ENCODE measurements at regions not wholly inside any gene's neighbourhood (a gene's known extent, or its start where the extent isn't known, plus 50 kb on each side); places are given as distances from the start of the nearest gene placed in this dataset.

DNA sequence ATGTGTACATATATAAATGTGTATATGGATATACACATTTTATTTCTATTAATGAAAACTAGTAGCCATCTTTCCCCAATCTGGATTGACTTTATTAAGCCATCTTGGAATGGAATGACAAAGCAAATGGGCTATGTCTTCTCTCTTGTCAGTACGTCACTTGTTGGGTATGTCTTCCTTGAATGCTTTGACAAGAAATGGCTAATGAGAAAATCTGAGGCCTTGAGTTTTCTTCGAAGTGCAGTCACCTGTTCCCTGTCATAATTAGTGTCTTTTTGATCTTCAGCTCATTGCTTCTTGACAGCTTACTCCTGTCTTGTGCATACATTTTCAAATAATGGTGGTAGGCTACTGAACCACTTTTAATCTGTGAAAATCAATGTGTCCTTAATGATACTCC is 243.2 kb upstream of the RGMB start:
- H3K23me2 ChIP-seq (ENCODE audit: low read depth, low read length), result no peaks in the 10 kb centered on the region
- no peak overlapping the region for H2BK15ac ChIP-seq (ENCODE audit: low read length)
- no peak overlapping the region for H3K18ac ChIP-seq (ENCODE audit: extremely low read depth, low read length)
- no peaks in the 10 kb centered on the region for H3K27me3 ChIP-seq (replicated peaks in 1 of 4; ENCODE audit: control insufficient read depth in 3 of 4, extremely low read depth in 1 of 4, insufficient read depth in 3 of 4, low read length in 3 of 4)
- H3K27ac ChIP-seq (ENCODE audit: low read depth, low read length), result no peak overlapping the region
- ChIA-PET CTCF (ENCODE audit: partially characterized antibody) (interaction anchor here (0.6 to 2.7 kb wide), 2 partner anchors 21 to 240 kb away, joined by 3 to 8 read pairs; no protein-coding TSS in a partner anchor), POLR2A (ENCODE audit: partially characterized antibody) (no interaction called here)
- H3K9me3 ChIP-seq (ENCODE audit: insufficient read depth in 2 of 2, low read depth in 1 of 2, low read length in 1 of 2), result no peaks in the 10 kb centered on the region
- no peaks in the 10 kb centered on the region for H4K20me1 ChIP-seq (replicated peaks in 1 of 2; ENCODE audit: control insufficient read depth in 1 of 2, insufficient read depth in 2 of 2, low read length in 2 of 2)
- H4K5ac ChIP-seq (ENCODE audit: insufficient read length, low read depth, low read length), result no peak overlapping the region
- no peaks in the 10 kb centered on the region for H3K79me2 ChIP-seq (ENCODE audit: control insufficient read depth in 1 of 2, insufficient read depth in 2 of 2, low read length in 2 of 2)
- H3K4me3 ChIP-seq (ENCODE audit: extremely low read depth in 1 of 4, insufficient read depth in 2 of 4, low read depth in 3 of 4, low read length in 4 of 4), result no peak overlapping the region
- no peak overlapping the region for H3K9ac ChIP-seq (replicated peaks in 1 of 4; ENCODE audit: extremely low read depth in 1 of 4, low read depth in 3 of 4, low read length in 3 of 4)
- no peak overlapping the region for H3K14ac ChIP-seq (ENCODE audit: insufficient read length)
- H3K4me1 ChIP-seq (replicated peaks in 1 of 4; ENCODE audit: control insufficient read depth in 3 of 4, insufficient read depth in 4 of 4, low read length in 3 of 4), result no peaks in the 10 kb centered on the region
- no peak overlapping the region for H2BK12ac ChIP-seq (ENCODE audit: low read depth, low read length)
- no peak for TF ChIP-seq KDM5A (IDR thresholded peaks at IDR 0.05; ENCODE audit: low read length)
- no peak for TF ChIP-seq KDM1A (IDR thresholded peaks at IDR 0.05; ENCODE audit: borderline replicate concordance, low read length)
- H3K23ac ChIP-seq (ENCODE audit: insufficient read length), result no peak overlapping the region
- H2BK20ac ChIP-seq (ENCODE audit: low read length), result no peak overlapping the region
- no peak overlapping the region for H3K56ac ChIP-seq (replicated peaks; ENCODE audit: insufficient read length, low read depth, low read length)
- H2AK5ac ChIP-seq (ENCODE audit: low read depth, low read length), result no peak overlapping the region
- H4K91ac ChIP-seq (replicated peaks; ENCODE audit: insufficient read length, low read length), result no peak overlapping the region
- no peak overlapping the region for H2BK5ac ChIP-seq (ENCODE audit: low read depth, low read length)
- H3K4me2 ChIP-seq (ENCODE audit: insufficient read depth in 1 of 2, low read depth in 2 of 2, low read length in 2 of 2), result no peak overlapping the region
- FAIRE-seq (no peak), DNase-seq (ENCODE audit: low read depth in 1 of 2, low spot score in 2 of 2) (no peak)
- H3K36me3 ChIP-seq (ENCODE audit: control insufficient read depth in 2 of 4, insufficient read depth in 4 of 4, low read length in 3 of 4), result no peaks in the 10 kb centered on the region
- 84% methylated on average over 2 of the region's 2 CpGs; no CpG with 5 or more reads in 1 of the 2 experiments for WGBS, 2 experiments (ENCODE audit: extremely low coverage in 1 of 2, insufficient coverage in 1 of 2, insufficient read length in 1 of 2, insufficient replicate concordance in 2 of 2, low coverage in 1 of 2, low lambda C conversion rate in 2 of 2, missing lambda C conversion rate in 1 of 2)
- H2AFZ ChIP-seq (ENCODE audit: low read length), result no peak overlapping the region
- no peaks in the 10 kb centered on the region for H3K79me1 ChIP-seq (ENCODE audit: low read depth, low read length)
- H2BK120ac ChIP-seq (replicated peaks; ENCODE audit: low read depth, low read length), result no peak overlapping the region
- no peak overlapping the region for H4K8ac ChIP-seq (ENCODE audit: extremely low read depth, insufficient read depth, low read length)
- H3K4ac ChIP-seq (replicated peaks; ENCODE audit: insufficient read length, low read depth, low read length), result no peak overlapping the region

All from H1 (cell line).